ENCODE measurements at regions not wholly inside any gene's neighbourhood (a gene's known extent, or its start where the extent isn't known, plus 50 kb on each side); places are given as distances from the start of the nearest gene placed in this dataset.

GRCh38 chr6:56745081-56745480, 102.4 kb upstream of the DST start:
- no peak for TF ChIP-seq REST (IDR thresholded peaks at IDR 0.05; ENCODE audit: insufficient read depth in 1 of 2, low read depth in 2 of 2, low read length in 2 of 2)
- no peak for TF ChIP-seq TAF1 (IDR thresholded peaks at IDR 0.05; ENCODE audit: borderline replicate concordance, insufficient read depth, low read length)
- no peak for TF ChIP-seq SIN3A (IDR thresholded peaks at IDR 0.05; ENCODE audit: borderline replicate concordance, insufficient read depth, low read length)
- no peak for TF ChIP-seq POLR2AphosphoS5 (IDR thresholded peaks at IDR 0.05; ENCODE audit: low read depth, low read length)
- TF ChIP-seq FOXP2 (optimal IDR thresholded peaks at IDR 0.05; ENCODE audit: borderline replicate concordance, extremely low read depth, extremely low read length, insufficient read depth) = no peak

GRCh38 chr6:56744528-56744927, 101.8 kb upstream of the DST start:
- TF ChIP-seq SIN3A (IDR thresholded peaks at IDR 0.05; ENCODE audit: borderline replicate concordance, insufficient read depth, low read length) (no peak), TAF1 (IDR thresholded peaks at IDR 0.05; ENCODE audit: borderline replicate concordance, insufficient read depth, low read length) (no peak), REST (IDR thresholded peaks at IDR 0.05; ENCODE audit: insufficient read depth in 1 of 2, low read depth in 2 of 2, low read length in 2 of 2) (no peak), POLR2AphosphoS5 (IDR thresholded peaks at IDR 0.05; ENCODE audit: low read depth, low read length) (no peak), FOXP2 (optimal IDR thresholded peaks at IDR 0.05; ENCODE audit: borderline replicate concordance, extremely low read depth, extremely low read length, insufficient read depth) (no peak)

GRCh38 chr6:56742122-56742791, 99.6 kb upstream of the DST start:
- no peak for TF ChIP-seq TAF1 (IDR thresholded peaks at IDR 0.05; ENCODE audit: borderline replicate concordance, insufficient read depth, low read length)
- no peak for TF ChIP-seq FOXP2 (optimal IDR thresholded peaks at IDR 0.05; ENCODE audit: borderline replicate concordance, extremely low read depth, extremely low read length, insufficient read depth)
- no peak for TF ChIP-seq REST (IDR thresholded peaks at IDR 0.05; ENCODE audit: insufficient read depth in 1 of 2, low read depth in 2 of 2, low read length in 2 of 2)
- TF ChIP-seq POLR2AphosphoS5 (IDR thresholded peaks at IDR 0.05; ENCODE audit: low read depth, low read length) = no peak
- TF ChIP-seq SIN3A (IDR thresholded peaks at IDR 0.05; ENCODE audit: borderline replicate concordance, insufficient read depth, low read length) = no peak

GRCh38 chr6:56741472-56741871, 98.8 kb upstream of the DST start:
- no peak for TF ChIP-seq POLR2AphosphoS5 (IDR thresholded peaks at IDR 0.05; ENCODE audit: low read depth, low read length)
- TF ChIP-seq SIN3A (IDR thresholded peaks at IDR 0.05; ENCODE audit: borderline replicate concordance, insufficient read depth, low read length) = no peak
- TF ChIP-seq FOXP2 (optimal IDR thresholded peaks at IDR 0.05; ENCODE audit: borderline replicate concordance, extremely low read depth, extremely low read length, insufficient read depth) = no peak
- TF ChIP-seq TAF1 (IDR thresholded peaks at IDR 0.05; ENCODE audit: borderline replicate concordance, insufficient read depth, low read length) = no peak
- no peak for TF ChIP-seq REST (IDR thresholded peaks at IDR 0.05; ENCODE audit: insufficient read depth in 1 of 2, low read depth in 2 of 2, low read length in 2 of 2)
